Hematopoietic multipotent progenitor cell treated with erythropoietin and hydrocortisone succinate and interleukin-3 and kit ligand, for 4 days (in vitro differentiated cells): ENCODE measurements at regions not wholly inside any gene's neighbourhood (a gene's known extent, or its start where the extent isn't known, plus 50 kb on each side); places are given as distances from the start of the nearest gene placed in this dataset.

Source experiments
- DNase-seq: peaks from one replicate; pipeline ENCODE4 v3.0.0-alpha.2; 2015

- DNase-seq: no peak
Observed at GRCh38 chr11:80538040-80538439, 1097.2 kb upstream of the TENM4 start.

DNA sequence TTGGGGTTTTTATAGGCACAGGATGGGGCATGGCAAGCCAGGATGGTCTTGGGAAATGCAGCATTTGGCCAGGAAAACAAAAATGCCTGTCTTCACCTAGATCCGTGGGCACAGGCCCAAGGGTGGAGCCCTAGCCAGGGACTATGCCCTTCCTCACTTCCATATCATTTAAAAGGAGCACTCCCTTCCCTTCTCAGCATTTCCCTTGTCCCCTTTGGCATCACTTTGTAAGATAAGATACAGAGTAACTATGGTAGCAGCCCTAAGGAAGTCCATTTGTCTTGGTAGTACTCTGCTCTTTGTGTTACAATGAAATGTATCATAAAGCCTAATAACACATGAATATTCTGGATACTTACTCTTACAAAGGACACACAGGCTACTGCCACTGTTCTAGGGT is 1092.6 kb upstream of the TENM4 start:
- no peak for DNase-seq

GRCh38 chr11:80532633-80533232 is 1091.9 kb upstream of the TENM4 start:
- DNase-seq: no peak

GRCh38 chr11:80529726-80530125 is 1088.9 kb upstream of the TENM4 start:
- no peak for DNase-seq

GRCh38 chr11:80525663-80526405 is 1085.0 kb upstream of the TENM4 start:
- DNase-seq: no peak

- no peak for DNase-seq
Observed at GRCh38 chr11:80524349-80524748, 1083.5 kb upstream of the TENM4 start.

DNA sequence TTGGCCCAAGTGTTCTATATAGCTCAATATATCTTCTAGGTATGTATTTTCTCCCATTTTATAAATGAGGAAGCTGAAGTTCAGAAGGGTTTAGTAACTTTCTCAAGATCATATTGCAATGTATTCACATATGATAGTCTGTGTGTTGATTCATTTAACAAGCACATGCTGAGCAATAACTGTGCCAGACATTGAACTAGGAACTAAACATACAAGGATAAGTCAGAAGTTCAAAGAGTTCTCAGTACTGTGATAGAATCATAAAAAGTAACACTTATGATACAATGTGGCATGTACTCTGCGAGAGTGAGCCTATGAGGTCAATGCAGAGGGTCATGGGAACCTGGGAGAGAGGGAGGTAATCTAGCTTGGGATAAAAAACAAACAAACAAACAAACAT is 1082.2 kb upstream of the TENM4 start:
- DNase-seq: no peak

DNA sequence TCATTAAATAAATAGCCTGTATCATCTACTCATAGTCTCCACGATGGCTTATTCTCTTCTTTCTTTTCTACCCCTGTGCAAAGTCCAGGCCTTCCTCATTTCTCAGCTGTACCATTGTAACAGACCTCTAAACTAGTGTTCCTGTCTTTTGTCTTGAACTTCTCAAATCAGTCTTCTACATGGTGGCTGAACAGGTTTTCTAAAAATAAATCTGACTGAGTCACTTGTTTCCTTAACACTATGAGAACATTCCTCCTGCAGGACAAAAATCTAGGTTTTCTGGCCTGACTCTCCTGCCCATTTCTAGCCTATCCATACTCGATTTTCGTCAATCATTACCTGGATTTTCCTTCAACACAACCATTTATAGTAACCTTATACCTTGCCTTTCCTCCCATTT is 1080.8 kb upstream of the TENM4 start:
- DNase-seq: no peak

DNA sequence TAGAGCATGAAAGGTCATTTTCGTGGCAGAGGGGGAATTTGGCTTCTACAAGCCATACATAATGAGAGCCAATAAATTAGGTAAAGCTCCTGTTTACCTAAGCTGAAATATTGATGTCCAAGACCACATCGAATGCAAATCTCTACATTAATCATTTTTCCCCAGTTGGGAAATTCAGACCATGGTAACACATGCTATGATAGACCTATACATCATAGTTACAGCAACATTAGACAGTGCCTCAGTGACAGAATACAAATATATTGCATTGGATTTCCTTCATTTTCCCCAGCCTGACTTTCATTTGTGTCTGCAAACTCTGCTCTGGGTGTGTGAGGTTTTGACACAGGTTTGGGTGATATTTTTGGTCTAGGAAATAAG is 1079.7 kb upstream of the TENM4 start:
- DNase-seq: no peak

GRCh38 chr11:80519596-80520506 is 1079.0 kb upstream of the TENM4 start:
- no peak for DNase-seq

GRCh38 chr11:80517701-80518100 is 1076.9 kb upstream of the TENM4 start:
- no peak for DNase-seq

DNA sequence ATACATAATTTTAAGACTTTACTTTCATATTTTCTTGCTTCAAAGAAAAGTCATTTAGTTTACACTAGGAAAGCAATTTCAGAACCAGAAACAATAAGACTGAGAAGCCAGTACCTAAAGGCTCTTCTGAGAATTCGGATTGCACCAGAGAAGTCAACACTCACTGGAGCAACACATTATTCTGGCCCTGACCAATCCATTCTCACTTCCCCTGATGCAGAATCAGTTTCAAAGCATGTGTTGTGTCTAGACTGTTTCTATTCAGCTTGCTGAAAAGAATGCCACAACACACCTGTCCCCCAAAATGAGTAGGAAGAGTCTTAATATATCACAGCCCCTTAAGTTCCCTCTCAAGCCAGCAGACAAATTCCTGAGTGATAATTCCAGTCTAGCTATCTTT is 1074.3 kb upstream of the TENM4 start:
- no peak for DNase-seq

- no peak for DNase-seq
Observed at GRCh38 chr11:80512491-80512890, 1071.7 kb upstream of the TENM4 start.

DNA sequence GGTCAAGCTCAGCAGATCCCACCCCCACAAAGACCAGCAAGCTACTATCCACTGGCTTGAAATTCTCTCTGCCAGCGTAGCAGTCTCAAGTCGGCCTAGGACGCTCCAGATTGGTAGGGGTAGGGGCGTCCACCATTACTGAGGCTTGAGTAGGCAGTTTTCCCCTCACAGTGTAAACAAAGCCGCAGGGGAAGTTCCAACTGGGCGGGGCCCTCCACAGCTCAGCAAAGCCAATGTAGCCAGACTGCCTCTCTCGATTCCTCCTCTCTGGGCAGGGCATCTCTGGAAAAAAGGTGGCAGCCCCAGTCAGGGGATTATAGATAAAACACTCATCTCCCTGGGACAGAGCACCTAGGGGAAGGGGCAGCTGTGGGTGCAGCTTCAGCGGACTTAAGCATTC is 1064.9 kb upstream of the TENM4 start:
- no peak for DNase-seq

DNA sequence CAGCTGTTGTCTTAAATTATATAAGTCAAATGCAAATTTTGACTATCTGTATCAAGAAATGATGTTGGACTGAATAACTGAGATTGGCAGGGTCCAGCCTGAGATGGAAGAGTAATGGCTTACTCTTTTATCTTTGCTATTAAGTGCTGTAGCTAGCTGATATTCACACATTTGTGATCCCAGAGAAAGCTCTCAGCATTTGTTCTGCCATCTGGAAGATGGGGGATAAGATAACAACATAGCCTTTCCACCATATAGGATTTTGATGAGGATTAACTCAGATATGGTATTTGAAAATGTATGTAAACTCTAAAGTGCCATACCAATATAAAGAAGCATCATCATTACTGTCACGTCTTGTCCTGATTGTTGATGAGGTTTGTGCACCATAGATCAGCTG is 1063.2 kb upstream of the TENM4 start:
- DNase-seq: no peak

DNA sequence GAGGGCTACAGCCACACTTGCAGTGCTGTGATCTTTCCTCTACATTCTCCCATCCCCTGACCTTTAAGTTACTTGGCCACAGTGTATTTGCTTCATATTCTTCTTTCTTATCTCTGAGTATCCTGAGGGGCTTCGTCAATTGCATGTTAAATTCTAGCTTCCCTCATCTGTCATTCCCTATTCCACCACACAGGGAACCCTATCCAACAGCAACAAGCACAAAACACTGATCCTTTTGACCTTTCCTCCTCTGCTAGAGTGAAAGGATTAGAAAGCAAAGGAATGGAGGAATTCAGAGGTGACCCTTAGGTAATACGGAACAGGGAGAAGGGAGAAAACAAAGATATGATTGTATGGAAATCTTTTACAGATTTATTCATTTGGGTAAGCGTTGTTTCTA is 1061.7 kb upstream of the TENM4 start:
- no peak for DNase-seq

DNA sequence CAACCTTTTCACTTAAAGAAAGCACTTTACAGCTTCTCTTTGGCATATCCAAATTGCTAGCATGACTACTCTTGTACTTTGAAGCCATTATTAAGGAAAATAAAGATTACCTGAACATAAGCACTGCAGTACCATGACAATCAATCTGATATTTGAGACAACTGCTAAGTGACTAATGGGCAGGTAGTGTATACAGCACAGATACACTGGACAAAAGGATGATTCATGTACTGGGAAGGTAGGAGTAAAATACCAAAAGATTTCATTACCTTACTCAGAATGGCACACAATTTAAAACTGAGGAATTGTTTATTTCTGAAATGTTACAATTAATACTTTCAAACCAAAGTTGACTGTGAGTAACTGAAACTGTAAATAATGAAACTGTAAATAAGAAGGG is 1054.3 kb upstream of the TENM4 start:
- DNase-seq: no peak

DNA sequence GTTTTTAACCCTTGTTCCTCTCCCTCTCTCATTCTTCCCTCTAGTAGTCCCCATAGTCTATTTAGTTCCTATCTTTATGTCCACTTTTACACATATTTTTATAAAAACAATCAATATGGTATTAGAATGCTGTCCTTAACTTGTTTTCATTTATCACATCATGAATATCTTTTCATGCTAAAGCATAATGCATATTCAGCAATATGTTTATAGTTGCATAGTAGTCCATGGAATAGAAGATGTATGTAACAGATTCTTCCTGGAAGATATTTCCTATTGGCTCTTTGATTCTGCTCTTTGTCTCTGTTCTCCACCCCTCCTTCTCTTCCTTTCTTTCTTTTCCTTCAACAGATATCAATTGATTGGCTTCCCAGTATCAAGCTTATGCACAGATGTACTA is 1047.1 kb upstream of the TENM4 start:
- no peak for DNase-seq

- no peak for DNase-seq
Observed at GRCh38 chr11:80486678-80487077, 1045.8 kb upstream of the TENM4 start.

DNA sequence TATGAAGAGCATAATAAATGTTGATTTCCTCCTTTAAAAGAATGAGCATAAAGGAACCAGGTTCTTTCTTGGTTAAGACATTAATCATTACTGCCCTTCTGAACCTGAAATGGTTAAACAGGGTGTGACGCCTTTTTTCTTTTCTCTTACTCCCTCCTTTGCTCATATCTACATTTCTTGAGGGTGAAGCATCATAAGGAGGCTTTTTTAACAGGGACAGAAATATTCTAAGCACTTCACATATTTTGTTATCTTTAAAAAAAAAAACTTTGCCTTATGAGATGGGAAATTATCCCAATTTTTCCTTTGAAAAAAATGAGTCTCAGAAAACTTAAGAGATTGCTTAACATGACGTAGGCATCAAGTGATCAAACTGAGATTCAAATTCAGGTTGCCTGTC is 1036.3 kb upstream of the TENM4 start:
- no peak for DNase-seq

GRCh38 chr11:80473562-80473961 is 1032.7 kb upstream of the TENM4 start:
- DNase-seq: no peak

- no peak for DNase-seq
Observed at GRCh38 chr11:80469871-80470270, 1029.0 kb upstream of the TENM4 start.

DNA sequence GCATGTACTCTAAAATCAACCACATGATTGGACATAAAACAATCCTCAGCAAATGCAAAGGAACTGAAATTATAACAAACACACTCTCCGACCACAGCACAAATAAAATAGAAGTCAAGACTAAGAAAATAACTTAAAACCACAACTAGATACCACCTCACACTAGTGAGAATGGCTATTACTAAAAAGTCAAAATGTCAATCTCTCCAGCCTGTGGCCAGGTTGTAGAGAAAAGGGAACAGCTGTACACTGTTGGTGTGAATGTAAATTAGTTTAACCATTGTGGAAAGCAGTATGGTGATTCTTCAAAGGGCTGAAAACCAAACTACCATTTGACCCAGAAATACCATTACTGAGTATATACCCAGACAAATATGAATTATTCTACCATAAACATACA is 1025.7 kb upstream of the TENM4 start:
- no peak for DNase-seq

GRCh38 chr11:80462211-80462610 is 1021.4 kb upstream of the TENM4 start:
- no peak for DNase-seq
